ENCODE measurements at regions not wholly inside any gene's neighbourhood (a gene's known extent, or its start where the extent isn't known, plus 50 kb on each side); places are given as distances from the start of the nearest gene placed in this dataset.
"Not testable (repeated sequence)": the region's sequence is repeated elsewhere in the genome, so short reads cannot be mapped to it uniquely, and the experiment has no call there.

- H3K4me3 ChIP-seq: no peak overlapping the region
- no peak overlapping the region for H3K27ac ChIP-seq
- H3K36me3 ChIP-seq: no peaks in the 10 kb centered on the region
- no peak for DNase-seq (ENCODE audit: low read depth in 1 of 2, low spot score in 2 of 2)
- no peaks in the 10 kb centered on the region for H3K27me3 ChIP-seq (replicated peaks)
- H3K4me1 ChIP-seq (replicated peaks): no peaks in the 10 kb centered on the region
- H3K9me3 ChIP-seq (replicated peaks): no peaks in the 10 kb centered on the region
Observed at GRCh38 chrX:137926090-137926489, 360.2 kb downstream of the ZIC3 start.

- Histone ChIP-seq H3K36me3 (no peaks in the 10 kb centered on the region), H3K27ac (no peak overlapping the region), H3K9me3 (replicated peaks) (no peaks in the 10 kb centered on the region), H3K27me3 (replicated peaks) (no peaks in the 10 kb centered on the region), H3K4me1 (replicated peaks) (no peaks in the 10 kb centered on the region), H3K4me3 (no peak overlapping the region)
- no peak for DNase-seq (ENCODE audit: low read depth in 1 of 2, low spot score in 2 of 2)
Observed at GRCh38 chrX:137929951-137930350, 364.0 kb downstream of the ZIC3 start.

- Histone ChIP-seq H3K9me3 (replicated peaks) (no peaks in the 10 kb centered on the region), H3K27me3 (replicated peaks) (no peaks in the 10 kb centered on the region), H3K36me3 (no peaks in the 10 kb centered on the region), H3K27ac (no peak overlapping the region), H3K4me1 (replicated peaks) (no peaks in the 10 kb centered on the region), H3K4me3 (no peak overlapping the region)
- DNase-seq (ENCODE audit: low read depth in 1 of 2, low spot score in 2 of 2): no peak
Observed at GRCh38 chrX:137930533-137930932, 364.6 kb downstream of the ZIC3 start.

GRCh38 chrX:137934214-137934613 is 368.3 kb downstream of the ZIC3 start:
- H3K27ac ChIP-seq; DNase-seq (ENCODE audit: low read depth in 1 of 2, low spot score in 2 of 2); H3K27me3 ChIP-seq (replicated peaks); H3K4me1 ChIP-seq (replicated peaks); H3K4me3 ChIP-seq; H3K9me3 ChIP-seq (replicated peaks); H3K36me3 ChIP-seq: not testable (repeated sequence)

- H3K9me3 ChIP-seq (replicated peaks); H3K27me3 ChIP-seq (replicated peaks); H3K27ac ChIP-seq; H3K4me3 ChIP-seq; H3K36me3 ChIP-seq; DNase-seq (ENCODE audit: low read depth in 1 of 2, low spot score in 2 of 2); H3K4me1 ChIP-seq (replicated peaks): not testable (repeated sequence)
Observed at GRCh38 chrX:137934887-137935286, 369.0 kb downstream of the ZIC3 start.

- Histone ChIP-seq H3K27me3 (replicated peaks) (no peaks in the 10 kb centered on the region), H3K4me1 (replicated peaks) (no peaks in the 10 kb centered on the region), H3K36me3 (no peaks in the 10 kb centered on the region), H3K9me3 (replicated peaks) (no peaks in the 10 kb centered on the region), H3K27ac (no peak overlapping the region), H3K4me3 (no peak overlapping the region)
- DNase-seq (ENCODE audit: low read depth in 1 of 2, low spot score in 2 of 2): no peak
Observed at GRCh38 chrX:137945470-137945869, 379.5 kb downstream of the ZIC3 start.

- H3K27ac ChIP-seq: no peak overlapping the region
- no peak for DNase-seq (ENCODE audit: low read depth in 1 of 2, low spot score in 2 of 2)
- H3K4me1 ChIP-seq (replicated peaks): no peaks in the 10 kb centered on the region
- H3K27me3 ChIP-seq (replicated peaks): no peaks in the 10 kb centered on the region
- H3K9me3 ChIP-seq (replicated peaks): no peaks in the 10 kb centered on the region
- H3K36me3 ChIP-seq: no peaks in the 10 kb centered on the region
- no peak overlapping the region for H3K4me3 ChIP-seq
Observed at GRCh38 chrX:137969191-137969590, 403.3 kb downstream of the ZIC3 start.

- Histone ChIP-seq H3K4me1 (replicated peaks) (no peaks in the 10 kb centered on the region), H3K27ac (no peak overlapping the region), H3K36me3 (no peaks in the 10 kb centered on the region), H3K9me3 (replicated peaks) (no peaks in the 10 kb centered on the region), H3K4me3 (no peak overlapping the region), H3K27me3 (replicated peaks) (no peaks in the 10 kb centered on the region)
- DNase-seq (ENCODE audit: low read depth in 1 of 2, low spot score in 2 of 2): no peak
Observed at GRCh38 chrX:137982472-137983172, 416.7 kb downstream of the ZIC3 start.

- H3K4me3 ChIP-seq: no peak overlapping the region
- no peaks in the 10 kb centered on the region for H3K4me1 ChIP-seq (replicated peaks)
- H3K27ac ChIP-seq: no peak overlapping the region
- no peak for DNase-seq (ENCODE audit: low read depth in 1 of 2, low spot score in 2 of 2)
- H3K27me3 ChIP-seq (replicated peaks): no peaks in the 10 kb centered on the region
- H3K36me3 ChIP-seq: no peaks in the 10 kb centered on the region
- no peaks in the 10 kb centered on the region for H3K9me3 ChIP-seq (replicated peaks)
Observed at GRCh38 chrX:137988470-137988869, 422.5 kb downstream of the ZIC3 start.

GRCh38 chrX:137998619-137999018 is 432.7 kb downstream of the ZIC3 start:
- no peaks in the 10 kb centered on the region for H3K9me3 ChIP-seq (replicated peaks)
- no peaks in the 10 kb centered on the region for H3K36me3 ChIP-seq
- H3K4me1 ChIP-seq (replicated peaks): no peaks in the 10 kb centered on the region
- no peak for DNase-seq (ENCODE audit: low read depth in 1 of 2, low spot score in 2 of 2)
- no peak overlapping the region for H3K4me3 ChIP-seq
- H3K27ac ChIP-seq: no peak overlapping the region
- no peaks in the 10 kb centered on the region for H3K27me3 ChIP-seq (replicated peaks)

GRCh38 chrX:137999071-137999470 is 433.1 kb downstream of the ZIC3 start:
- no peaks in the 10 kb centered on the region for H3K9me3 ChIP-seq (replicated peaks)
- DNase-seq (ENCODE audit: low read depth in 1 of 2, low spot score in 2 of 2): no peak
- H3K4me1 ChIP-seq (replicated peaks): no peaks in the 10 kb centered on the region
- H3K27ac ChIP-seq: no peak overlapping the region
- H3K36me3 ChIP-seq: no peaks in the 10 kb centered on the region
- H3K27me3 ChIP-seq (replicated peaks): no peaks in the 10 kb centered on the region
- no peak overlapping the region for H3K4me3 ChIP-seq

- H3K27me3 ChIP-seq (replicated peaks): no peaks in the 10 kb centered on the region
- H3K4me3 ChIP-seq: no peak overlapping the region
- no peaks in the 10 kb centered on the region for H3K36me3 ChIP-seq
- no peaks in the 10 kb centered on the region for H3K9me3 ChIP-seq (replicated peaks)
- no peaks in the 10 kb centered on the region for H3K4me1 ChIP-seq (replicated peaks)
- no peak overlapping the region for H3K27ac ChIP-seq
- DNase-seq (ENCODE audit: low read depth in 1 of 2, low spot score in 2 of 2): no peak
Observed at GRCh38 chrX:137999552-137999951, 433.6 kb downstream of the ZIC3 start.

- DNase-seq (ENCODE audit: low read depth in 1 of 2, low spot score in 2 of 2): no peak
- Histone ChIP-seq H3K27me3 (replicated peaks) (no peaks in the 10 kb centered on the region), H3K9me3 (replicated peaks) (no peaks in the 10 kb centered on the region), H3K4me3 (no peak overlapping the region), H3K27ac (no peak overlapping the region), H3K36me3 (no peaks in the 10 kb centered on the region), H3K4me1 (replicated peaks) (no peaks in the 10 kb centered on the region)
Observed at GRCh38 chrX:138001226-138001625, 435.3 kb downstream of the ZIC3 start.

GRCh38 chrX:138006180-138006579 is 440.3 kb downstream of the ZIC3 start:
- Histone ChIP-seq H3K27ac (no peak overlapping the region), H3K27me3 (replicated peaks) (no peaks in the 10 kb centered on the region), H3K4me1 (replicated peaks) (no peaks in the 10 kb centered on the region), H3K4me3 (no peak overlapping the region), H3K9me3 (replicated peaks) (no peaks in the 10 kb centered on the region), H3K36me3 (no peaks in the 10 kb centered on the region)
- DNase-seq (ENCODE audit: low read depth in 1 of 2, low spot score in 2 of 2): no peak

- Histone ChIP-seq H3K36me3 (no peaks in the 10 kb centered on the region), H3K27me3 (replicated peaks) (no peaks in the 10 kb centered on the region), H3K4me1 (replicated peaks) (no peaks in the 10 kb centered on the region), H3K9me3 (replicated peaks) (no peaks in the 10 kb centered on the region), H3K27ac (no peak overlapping the region), H3K4me3 (no peak overlapping the region)
- DNase-seq (ENCODE audit: low read depth in 1 of 2, low spot score in 2 of 2): no peak
Observed at GRCh38 chrX:138008281-138008680, 442.4 kb downstream of the ZIC3 start.

All from SJSA1 (cell line).